Breast epithelium (tissue), 3 donors: ENCODE measurements at regions not wholly inside any gene's neighbourhood (a gene's known extent, or its start where the extent isn't known, plus 50 kb on each side); places are given as distances from the start of the nearest gene placed in this dataset.

Source experiments
- CTCF ChIP-seq, 3 donors: fragments of 450-650 bp; IDR thresholded peaks; one replicate each; pipeline ENCODE4 v1.5.1; 2016 to 2017; ENCODE audit warnings: antibody characterized with exemption in 3 of 3, mild to moderate bottlenecking in 3 of 3, moderate library complexity in 3 of 3
- POLR2A ChIP-seq: fragments of 450-650 bp; IDR thresholded peaks from one replicate; pipeline ENCODE4 v1.6.1; 2016; ENCODE audit warnings: antibody characterized with exemption, mild to moderate bottlenecking, moderate library complexity

GRCh38 chr2:191778041-191778440 lies 68.8 kb downstream of the CAVIN2 start:
- TF ChIP-seq CTCF (IDR thresholded peaks at IDR 0.05) (no peak), POLR2A (no peak)
